ENCODE measurements at regions not wholly inside any gene's neighbourhood (a gene's known extent, or its start where the extent isn't known, plus 50 kb on each side); places are given as distances from the start of the nearest gene placed in this dataset.

DNA sequence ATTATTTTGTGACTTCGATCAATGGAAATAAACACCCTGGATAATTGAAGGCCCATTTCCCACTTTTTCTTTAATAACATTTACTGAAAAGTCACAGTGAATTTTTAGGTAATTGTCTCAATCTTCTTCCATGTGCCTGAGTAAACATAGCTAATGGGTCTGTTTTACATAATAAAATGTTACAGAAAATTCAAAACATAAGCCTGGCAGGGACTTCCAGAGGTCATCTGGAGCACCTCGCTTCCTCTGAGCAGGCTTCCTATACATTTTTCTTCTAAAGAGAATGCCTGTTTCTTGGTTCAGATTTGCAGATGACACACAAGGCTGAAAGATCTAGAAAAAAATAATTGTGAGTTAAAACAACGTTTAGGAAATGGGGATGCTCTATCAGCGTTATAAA lies 183.8 kb upstream of the PDE3A start:
- H3K27me3 ChIP-seq = no peaks in the 10 kb centered on the region
- no peak for DNase-seq
- TF ChIP-seq, protein P1, sequence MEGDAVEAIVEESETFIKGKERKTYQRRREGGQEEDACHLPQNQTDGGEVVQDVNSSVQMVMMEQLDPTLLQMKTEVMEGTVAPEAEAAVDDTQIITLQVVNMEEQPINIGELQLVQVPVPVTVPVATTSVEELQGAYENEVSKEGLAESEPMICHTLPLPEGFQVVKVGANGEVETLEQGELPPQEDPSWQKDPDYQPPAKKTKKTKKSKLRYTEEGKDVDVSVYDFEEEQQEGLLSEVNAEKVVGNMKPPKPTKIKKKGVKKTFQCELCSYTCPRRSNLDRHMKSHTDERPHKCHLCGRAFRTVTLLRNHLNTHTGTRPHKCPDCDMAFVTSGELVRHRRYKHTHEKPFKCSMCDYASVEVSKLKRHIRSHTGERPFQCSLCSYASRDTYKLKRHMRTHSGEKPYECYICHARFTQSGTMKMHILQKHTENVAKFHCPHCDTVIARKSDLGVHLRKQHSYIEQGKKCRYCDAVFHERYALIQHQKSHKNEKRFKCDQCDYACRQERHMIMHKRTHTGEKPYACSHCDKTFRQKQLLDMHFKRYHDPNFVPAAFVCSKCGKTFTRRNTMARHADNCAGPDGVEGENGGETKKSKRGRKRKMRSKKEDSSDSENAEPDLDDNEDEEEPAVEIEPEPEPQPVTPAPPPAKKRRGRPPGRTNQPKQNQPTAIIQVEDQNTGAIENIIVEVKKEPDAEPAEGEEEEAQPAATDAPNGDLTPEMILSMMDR (IDR thresholded peaks at IDR 0.05) = no peak
- TF ChIP-seq POLR2A (IDR thresholded peaks at IDR 0.05) = no peak
- H3K36me3 ChIP-seq = no peaks in the 10 kb centered on the region
- H3K4me1 ChIP-seq = no peaks in the 10 kb centered on the region
- H3K9me3 ChIP-seq = no peaks in the 10 kb centered on the region
- no peak overlapping the region for H3K27ac ChIP-seq
- no peak overlapping the region for H3K4me3 ChIP-seq

DNA sequence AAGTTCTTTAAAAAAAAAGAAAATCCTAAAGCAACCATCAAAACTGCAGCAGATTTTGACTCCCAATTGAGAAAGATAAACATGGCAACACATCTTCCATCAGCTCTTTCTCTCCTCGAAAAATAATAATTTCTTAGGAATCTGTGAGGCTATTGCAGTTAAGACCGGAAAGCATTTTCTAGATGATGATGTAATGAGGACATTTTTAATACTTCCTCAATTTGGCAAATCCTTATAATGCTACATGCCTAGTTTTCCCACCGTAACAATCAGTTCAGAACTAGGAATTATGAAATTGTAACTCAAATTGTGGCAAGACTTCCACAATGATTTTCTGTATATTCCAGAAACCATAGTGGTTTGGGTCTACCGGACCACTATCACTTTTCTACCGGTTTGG lies 180.9 kb upstream of the PDE3A start:
- no peaks in the 10 kb centered on the region for H3K9me3 ChIP-seq
- H3K27ac ChIP-seq = no peak overlapping the region

DNA sequence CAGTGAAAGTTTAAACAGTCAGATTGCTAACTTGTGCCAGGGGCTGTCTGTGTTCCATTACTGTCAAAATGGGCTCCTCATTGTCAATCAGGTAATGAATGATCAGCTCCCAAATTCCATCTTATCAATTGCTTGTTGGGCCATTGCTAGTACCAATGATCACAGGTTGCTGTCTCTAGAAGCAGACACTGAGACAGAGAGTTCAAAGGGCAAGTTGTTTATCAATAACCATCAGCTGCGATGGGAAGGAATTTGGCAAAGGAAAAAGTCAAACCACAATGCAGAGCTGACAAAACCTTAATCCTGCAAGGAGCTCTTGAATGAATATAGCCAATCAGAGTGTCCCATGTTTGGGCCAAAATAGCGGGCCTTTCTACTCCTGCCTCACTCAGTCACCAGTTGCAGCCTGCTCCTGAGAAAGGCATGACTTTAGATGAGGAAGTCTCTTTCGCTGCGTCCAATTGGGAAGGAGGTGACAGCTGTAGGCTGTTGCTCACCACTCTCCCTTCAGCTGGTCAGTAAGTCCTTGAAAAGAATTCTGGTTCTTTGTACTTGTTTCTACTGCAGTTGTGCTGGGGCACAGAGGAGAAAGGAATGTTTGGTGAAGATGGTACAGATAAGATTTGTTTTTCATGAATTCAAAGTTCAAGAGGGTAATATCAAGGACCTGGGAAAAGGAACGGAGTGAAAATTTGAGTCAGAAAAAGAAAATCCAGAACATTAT lies 179.2 kb upstream of the PDE3A start:
- DNase-seq = no peak
- TF ChIP-seq, protein P1 (IDR thresholded peaks at IDR 0.05) = no peak
- no peak for TF ChIP-seq POLR2A (IDR thresholded peaks at IDR 0.05)
- no peak overlapping the region for H3K27ac ChIP-seq
- H3K4me3 ChIP-seq = no peak overlapping the region
- H3K27me3 ChIP-seq = no peaks in the 10 kb centered on the region
- no peaks in the 10 kb centered on the region for H3K9me3 ChIP-seq
- no peaks in the 10 kb centered on the region for H3K4me1 ChIP-seq
- no peaks in the 10 kb centered on the region for H3K36me3 ChIP-seq

More for the DNA sequence above, 180.9 kb upstream of the PDE3A start:
- Histone ChIP-seq H3K4me1 (no peaks in the 10 kb centered on the region), H3K36me3 (no peaks in the 10 kb centered on the region), H3K4me3 (no peak overlapping the region), H3K27me3 (no peaks in the 10 kb centered on the region)
- DNase-seq = no peak
- TF ChIP-seq POLR2A (IDR thresholded peaks at IDR 0.05) = no peak
- TF ChIP-seq, protein P1 (IDR thresholded peaks at IDR 0.05) = no peak

DNA sequence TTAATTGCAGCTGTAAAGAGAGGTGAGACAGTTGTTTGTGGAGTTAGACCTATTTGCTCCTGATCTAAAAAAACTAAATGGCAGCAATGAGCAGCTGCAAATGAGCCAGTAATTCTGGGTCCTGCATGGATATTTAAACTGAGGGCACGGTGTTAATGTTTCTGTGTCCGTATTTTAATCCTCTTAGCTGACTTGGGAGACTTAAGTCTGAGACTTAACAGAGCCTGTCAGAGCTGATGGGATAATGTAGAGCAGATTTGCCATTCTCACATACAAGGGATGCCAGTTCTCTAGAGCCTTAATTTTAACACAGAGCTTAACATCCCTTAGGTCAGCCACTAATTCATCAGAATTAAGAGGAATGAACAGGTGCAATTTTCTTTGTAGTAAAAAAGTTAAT lies 178.6 kb upstream of the PDE3A start:
- DNase-seq = no peak
- Histone ChIP-seq H3K36me3 (no peaks in the 10 kb centered on the region), H3K27ac (no peak overlapping the region), H3K9me3 (no peaks in the 10 kb centered on the region), H3K4me1 (no peaks in the 10 kb centered on the region), H3K27me3 (no peaks in the 10 kb centered on the region), H3K4me3 (no peak overlapping the region)
- no peak for TF ChIP-seq POLR2A (IDR thresholded peaks at IDR 0.05)
- TF ChIP-seq, protein P1 (IDR thresholded peaks at IDR 0.05) = no peak

DNA sequence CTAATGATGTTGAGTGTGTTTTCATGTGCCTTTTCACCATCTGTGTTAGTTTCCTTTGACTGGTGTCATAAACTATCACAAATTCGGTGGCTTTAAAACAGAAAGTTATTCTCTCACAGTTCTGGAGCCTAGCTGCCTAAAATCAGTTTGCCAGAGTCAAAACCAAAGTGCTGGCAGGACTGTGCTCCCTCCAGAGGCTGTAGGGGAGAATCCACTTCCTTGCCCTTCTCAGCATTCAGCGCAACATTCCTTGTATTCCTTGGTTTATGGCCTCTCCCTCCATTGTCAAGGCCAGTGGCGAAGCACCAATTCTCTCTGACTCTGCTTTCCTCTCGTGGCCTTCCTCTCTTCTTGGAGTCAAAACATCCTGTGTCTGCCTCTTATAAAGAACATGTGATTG lies 174.2 kb upstream of the PDE3A start:
- TF ChIP-seq POLR2A (IDR thresholded peaks at IDR 0.05) = no peak
- TF ChIP-seq, protein P1 (IDR thresholded peaks at IDR 0.05) = peak in 1 of 6 experiments; percentile 6
- Histone ChIP-seq H3K27ac (no peak overlapping the region), H3K36me3 (no peaks in the 10 kb centered on the region), H3K9me3 (no peaks in the 10 kb centered on the region), H3K27me3 (no peaks in the 10 kb centered on the region), H3K4me1 (no peaks in the 10 kb centered on the region), H3K4me3 (no peak overlapping the region)
- no peak for DNase-seq

Data from Peyer's patch (tissue), 4 donors.